Mesendoderm (in vitro differentiated cells): ENCODE measurements at regions not wholly inside any gene's neighbourhood (a gene's known extent, or its start where the extent isn't known, plus 50 kb on each side); places are given as distances from the start of the nearest gene placed in this dataset.
A peak's percentile ranks its signal among the peaks of the same experiment; 100 is the strongest.

Experiments
- DNase-seq: peaks from one replicate; pipeline ENCODE4 v3.0.0; 2013
- H2AK5ac ChIP-seq: 2 replicates; pipeline ENCODE4 v1.6.1; 2013; ENCODE audit warnings: low read length, inconsistent platforms
- H2BK120ac ChIP-seq: 2 replicates; pipeline ENCODE4 v1.6.1; 2013; ENCODE audit warnings: low read depth, mild to moderate bottlenecking, low read length, moderate library complexity, mixed read lengths
- H2BK15ac ChIP-seq: replicated peaks from 2 replicates; pipeline ENCODE4 v1.6.1; 2013; ENCODE audit warnings: low read depth, mild to moderate bottlenecking, moderate library complexity
- H2BK5ac ChIP-seq: 2 replicates; pipeline ENCODE4 v1.6.1; 2013; ENCODE audit warnings: low read length, inconsistent platforms
- H3K18ac ChIP-seq: 2 replicates; pipeline ENCODE4 v1.6.1; 2013; ENCODE audit warnings: mild to moderate bottlenecking, low read length, mixed read lengths
- H3K23ac ChIP-seq: one replicate; pipeline ENCODE4 v1.6.1; 2013; ENCODE audit warnings: low read length
- H3K27ac ChIP-seq: 2 replicates; pipeline ENCODE4 v1.5.1; 2013; ENCODE audit warnings: low read depth, mild to moderate bottlenecking, inconsistent platforms, low read length, moderate library complexity
- H3K27me3 ChIP-seq: 2 replicates; pipeline ENCODE4 v1.6.1; 2013; ENCODE audit warnings: low read length, control low read depth, mild to moderate bottlenecking, inconsistent platforms; ENCODE audit not compliant: insufficient read depth, poor library complexity
- H3K36me3 ChIP-seq: 2 replicates; pipeline ENCODE4 v1.6.1; 2013; ENCODE audit warnings: low read length, inconsistent platforms; ENCODE audit not compliant: control insufficient read depth, insufficient read depth
- H3K4ac ChIP-seq: one replicate; pipeline ENCODE4 v1.6.1; 2013; ENCODE audit warnings: low read depth, mild to moderate bottlenecking, low read length, moderate library complexity
- H3K4me1 ChIP-seq: 2 replicates; pipeline ENCODE4 v1.6.1; 2013; ENCODE audit warnings: low read depth, low read length, inconsistent platforms; ENCODE audit not compliant: control insufficient read depth
- H3K4me2 ChIP-seq: 2 replicates; pipeline ENCODE4 v1.6.1; 2013; ENCODE audit warnings: low read length
- H3K4me3 ChIP-seq: 2 replicates; pipeline ENCODE4 v1.5.1; 2013; ENCODE audit warnings: mild to moderate bottlenecking, low read length
- H3K56ac ChIP-seq: one replicate; pipeline ENCODE4 v1.6.1; 2013; ENCODE audit warnings: low read length
- H3K79me1 ChIP-seq: 2 replicates; pipeline ENCODE4 v1.6.1; 2013; ENCODE audit warnings: low read length, inconsistent platforms
- H3K79me2 ChIP-seq: 2 replicates; pipeline ENCODE4 v1.6.1; 2013; ENCODE audit warnings: mild to moderate bottlenecking, low read length; ENCODE audit not compliant: control insufficient read depth, insufficient read depth
- H3K9ac ChIP-seq: 2 replicates; pipeline ENCODE4 v1.6.1; 2013; ENCODE audit warnings: low read length, inconsistent platforms
- H4K5ac ChIP-seq: one replicate; pipeline ENCODE4 v1.6.1; 2013; ENCODE audit warnings: low read length
- H4K8ac ChIP-seq: one replicate; pipeline ENCODE4 v1.6.1; 2013; ENCODE audit warnings: low read depth, mild to moderate bottlenecking, control low read depth, low read length, moderate library complexity
- WGBS: extraction: QIAGEN DNeasy Blood & Tissue Kit; methylation state at CpG from one replicate; pipeline ENCODE4 v1.1.7; 2013; ENCODE audit warnings: low lambda C conversion rate, missing lambda C conversion rate; ENCODE audit not compliant: insufficient coverage; ENCODE audit errors: extremely low coverage; 5-methylcytosine and 5-hydroxymethylcytosine counted together

DNA sequence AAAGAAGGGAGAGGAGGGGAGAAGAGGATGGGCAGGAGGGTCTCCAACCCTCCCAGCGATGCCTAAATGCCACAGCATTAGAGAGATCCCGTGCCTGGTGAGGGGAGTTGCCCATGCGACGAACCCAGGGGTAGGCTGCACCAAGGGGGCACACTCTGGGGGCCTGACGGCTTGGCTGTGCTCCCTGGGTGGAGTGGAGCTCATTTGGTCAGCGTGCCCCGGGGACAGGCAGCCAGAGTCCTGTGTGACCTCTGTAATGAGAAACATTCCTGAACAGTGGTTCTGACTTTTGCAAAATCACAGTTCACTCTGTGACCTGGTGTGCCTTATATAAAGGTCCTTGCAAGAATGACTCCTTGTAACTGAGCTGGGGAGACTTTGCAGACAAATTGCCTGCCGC lies 205.0 kb upstream of the N4BP1 start:
- no peak overlapping the region for H3K56ac ChIP-seq
- H3K9ac ChIP-seq, result no peak overlapping the region
- no peak overlapping the region for H4K8ac ChIP-seq
- no peak overlapping the region for H2BK15ac ChIP-seq
- H3K79me2 ChIP-seq, result no peaks in the 10 kb centered on the region
- H3K79me1 ChIP-seq, result no peaks in the 10 kb centered on the region
- H2BK120ac ChIP-seq, result no peak overlapping the region
- no peak overlapping the region for H3K4me3 ChIP-seq
- no peak overlapping the region for H4K5ac ChIP-seq
- no peak for DNase-seq
- WGBS, result no CpG with 5 or more reads among the region's 8 CpGs
- no peaks in the 10 kb centered on the region for H3K36me3 ChIP-seq
- no peak overlapping the region for H3K4me2 ChIP-seq
- no peak overlapping the region for H2BK5ac ChIP-seq
- no peaks in the 10 kb centered on the region for H3K4me1 ChIP-seq
- H3K23ac ChIP-seq, result no peak overlapping the region
- no peak overlapping the region for H3K18ac ChIP-seq
- H3K4ac ChIP-seq, result no peak overlapping the region
- peaks cover 4% of the 10 kb centered on the region for H3K27me3 ChIP-seq
- H2AK5ac ChIP-seq, result no peak overlapping the region
- H3K27ac ChIP-seq, result no peak overlapping the region

DNA sequence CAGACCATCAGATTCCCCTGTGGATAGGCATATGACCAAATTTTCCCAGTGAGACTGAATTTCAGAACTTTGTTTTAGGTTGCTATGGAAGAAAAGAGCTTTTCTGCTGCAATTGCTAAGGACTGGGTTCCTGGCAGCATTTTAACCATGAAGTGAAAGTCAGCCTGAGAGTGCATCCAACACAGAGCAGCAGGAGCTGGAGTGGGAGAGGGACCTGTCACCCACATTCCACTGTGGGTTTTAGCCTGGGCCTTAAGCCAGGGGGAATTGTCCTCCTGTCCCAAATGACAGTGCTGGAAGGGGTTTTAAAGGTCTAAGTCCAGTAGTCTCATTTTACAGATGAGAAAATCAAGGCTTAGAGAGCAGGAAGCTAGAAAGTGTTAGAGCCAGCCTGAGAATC lies 203.5 kb upstream of the N4BP1 start:
- Histone ChIP-seq H4K8ac (no peak overlapping the region), H2AK5ac (no peak overlapping the region), H3K79me1 (no peaks in the 10 kb centered on the region), H3K4me3 (no peak overlapping the region), H3K79me2 (no peaks in the 10 kb centered on the region), H3K23ac (no peak overlapping the region), H3K9ac (no peak overlapping the region), H3K4me2 (no peak overlapping the region), H3K56ac (no peak overlapping the region), H4K5ac (no peak overlapping the region), H3K4me1 (no peaks in the 10 kb centered on the region), H2BK120ac (no peak overlapping the region), H2BK15ac (no peak overlapping the region), H2BK5ac (no peak overlapping the region), H3K4ac (no peak overlapping the region), H3K27ac (no peak overlapping the region), H3K18ac (no peak overlapping the region), H3K27me3 (peaks cover 9% of the 10 kb centered on the region), H3K36me3 (no peaks in the 10 kb centered on the region)
- no peak for DNase-seq

DNA sequence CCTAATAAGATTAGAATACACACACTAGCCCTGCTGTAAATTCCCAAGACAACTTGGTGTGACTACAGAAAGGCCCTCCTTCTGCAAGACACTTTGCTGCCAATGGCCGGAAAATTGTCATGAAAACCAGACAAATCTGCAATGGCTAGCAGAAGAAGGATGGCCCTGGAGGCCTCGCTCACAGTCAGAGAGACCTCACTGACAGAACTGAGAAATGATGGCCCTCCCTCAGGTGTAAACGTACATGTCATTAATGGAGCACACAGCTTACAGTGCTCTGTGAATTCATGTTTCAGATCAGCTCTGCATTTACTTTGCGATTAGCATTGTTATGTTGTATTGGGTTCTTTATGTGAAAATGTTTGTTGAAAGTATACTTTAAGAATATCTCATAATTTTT lies 202.9 kb upstream of the N4BP1 start:
- no peak for DNase-seq

DNA sequence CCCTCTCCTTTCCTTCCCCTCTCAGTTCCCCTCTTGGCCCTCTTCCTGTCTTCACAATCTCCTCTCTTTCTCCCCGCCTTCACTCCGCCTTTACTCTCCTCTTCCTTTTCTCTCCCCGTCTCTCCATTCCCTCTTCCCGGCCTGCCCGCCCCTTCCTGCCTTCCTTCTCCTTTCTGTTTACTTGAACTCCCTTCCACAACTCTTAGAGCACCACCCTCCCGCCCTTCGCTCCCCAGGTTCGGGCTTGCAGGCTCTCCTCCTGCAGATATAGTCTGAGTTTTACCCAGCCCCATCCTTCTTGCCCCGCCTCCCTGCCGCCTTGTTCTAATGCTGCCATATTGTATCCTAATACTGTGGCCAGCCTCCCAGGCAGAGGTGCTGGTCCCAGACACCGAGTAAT lies 201.5 kb upstream of the N4BP1 start:
- no peak overlapping the region for H2BK5ac ChIP-seq
- peak; percentile 49 for DNase-seq
- peaks cover 9% of the 10 kb centered on the region for H3K27me3 ChIP-seq
- peak overlapping the region; percentile 49 for H3K9ac ChIP-seq
- no peaks in the 10 kb centered on the region for H3K79me1 ChIP-seq
- H3K56ac ChIP-seq, result peak overlapping the region; percentile 66
- no peak overlapping the region for H3K18ac ChIP-seq
- H3K4ac ChIP-seq, result no peak overlapping the region
- no peak overlapping the region for H3K23ac ChIP-seq
- H3K79me2 ChIP-seq, result no peaks in the 10 kb centered on the region
- H4K8ac ChIP-seq, result no peak overlapping the region
- no peak overlapping the region for H2BK15ac ChIP-seq
- H3K27ac ChIP-seq, result no peak overlapping the region
- H2AK5ac ChIP-seq, result no peak overlapping the region
- H4K5ac ChIP-seq, result no peak overlapping the region
- WGBS, result no CpG with 5 or more reads among the region's 11 CpGs
- H3K4me3 ChIP-seq, result peak overlapping the region; percentile 19
- H3K36me3 ChIP-seq, result no peaks in the 10 kb centered on the region
- H3K4me2 ChIP-seq, result peak overlapping the region; percentile 59
- H3K4me1 ChIP-seq, result no peaks in the 10 kb centered on the region
- H2BK120ac ChIP-seq, result no peak overlapping the region

More for the DNA sequence above, 202.9 kb upstream of the N4BP1 start:
- H4K5ac ChIP-seq, result no peak overlapping the region
- no peak overlapping the region for H2AK5ac ChIP-seq
- no peaks in the 10 kb centered on the region for H3K79me1 ChIP-seq
- no peak overlapping the region for H3K4me3 ChIP-seq
- no peak overlapping the region for H2BK15ac ChIP-seq
- no peaks in the 10 kb centered on the region for H3K79me2 ChIP-seq
- H3K4me1 ChIP-seq, result no peaks in the 10 kb centered on the region
- no CpG with 5 or more reads among the region's 4 CpGs for WGBS
- H3K23ac ChIP-seq, result no peak overlapping the region
- no peak overlapping the region for H3K4ac ChIP-seq
- no peak overlapping the region for H2BK5ac ChIP-seq
- peaks cover 9% of the 10 kb centered on the region for H3K27me3 ChIP-seq
- no peaks in the 10 kb centered on the region for H3K36me3 ChIP-seq
- H3K56ac ChIP-seq, result no peak overlapping the region
- no peak overlapping the region for H3K18ac ChIP-seq
- H2BK120ac ChIP-seq, result no peak overlapping the region
- H4K8ac ChIP-seq, result no peak overlapping the region
- H3K9ac ChIP-seq, result no peak overlapping the region
- H3K27ac ChIP-seq, result no peak overlapping the region
- H3K4me2 ChIP-seq, result no peak overlapping the region

DNA sequence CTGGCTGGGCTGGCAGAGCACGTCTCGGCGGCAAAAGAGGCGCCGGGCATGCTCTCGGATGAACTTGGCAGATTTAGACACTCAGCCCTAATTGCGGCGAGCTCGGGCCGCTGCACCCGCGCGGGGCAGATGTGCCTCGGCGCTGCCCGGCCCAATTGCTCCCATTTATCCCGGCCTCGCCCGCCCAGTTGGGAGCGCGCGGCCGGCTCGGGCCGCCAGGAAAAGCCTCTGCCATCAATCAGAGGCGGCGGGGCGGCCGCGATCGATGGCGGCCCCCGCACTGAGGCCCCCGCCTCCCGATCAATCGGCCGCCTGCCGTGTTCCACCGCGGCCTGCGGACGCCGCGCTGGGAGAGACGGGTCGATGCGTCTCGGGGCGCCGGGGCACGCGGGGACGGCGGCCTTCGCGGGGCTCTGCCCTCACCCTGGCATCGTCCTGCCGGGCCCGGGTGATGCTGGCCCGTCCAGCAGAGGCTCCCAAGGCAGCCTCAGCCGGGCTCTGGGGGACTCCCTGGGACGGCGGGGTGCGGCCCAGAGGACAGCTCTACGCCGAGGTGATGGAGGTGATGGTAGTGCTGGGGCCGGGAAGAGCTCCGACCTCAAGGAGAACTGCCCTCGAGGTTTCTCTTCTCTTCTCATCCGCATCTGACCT lies 200.9 kb upstream of the N4BP1 start:
- Histone ChIP-seq H4K5ac (no peak overlapping the region), H3K23ac (no peak overlapping the region), H3K4me2 (peak overlapping the region; percentile 59), H3K27me3 (peaks cover 9% of the 10 kb centered on the region), H3K79me1 (no peaks in the 10 kb centered on the region), H3K9ac (peak overlapping the region; percentile 49), H3K36me3 (no peaks in the 10 kb centered on the region), H2BK120ac (no peak overlapping the region), H3K56ac (peak overlapping the region; percentile 71), H2BK5ac (no peak overlapping the region), H2BK15ac (no peak overlapping the region), H3K4me1 (no peaks in the 10 kb centered on the region), H3K79me2 (no peaks in the 10 kb centered on the region), H3K4ac (no peak overlapping the region), H4K8ac (no peak overlapping the region), H2AK5ac (no peak overlapping the region), H3K4me3 (peak overlapping the region; percentile 19), H3K18ac (no peak overlapping the region), H3K27ac (no peak overlapping the region)
- no CpG with 5 or more reads among the region's 70 CpGs for WGBS
- no peak for DNase-seq

DNA sequence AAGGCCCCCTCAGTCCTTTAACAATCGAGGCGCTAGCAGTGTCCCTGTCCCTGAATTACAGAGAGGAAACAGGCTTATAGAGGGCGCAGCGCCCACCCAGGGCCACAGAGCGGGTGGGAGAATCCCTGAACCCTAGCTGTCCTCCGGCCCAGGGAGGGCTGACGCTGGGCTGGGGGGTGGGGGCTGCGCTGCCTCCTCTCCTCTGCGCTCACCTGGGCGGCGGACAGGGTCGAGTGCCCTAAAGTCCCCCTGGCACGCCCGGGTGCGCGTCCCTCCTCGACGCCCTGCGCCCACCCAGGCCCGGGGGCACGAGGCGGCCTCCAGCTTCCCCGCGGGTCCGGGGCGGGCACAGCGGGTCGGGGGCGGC lies 200.4 kb upstream of the N4BP1 start:
- H3K4ac ChIP-seq, result no peak overlapping the region
- peak overlapping the region; percentile 59 for H3K4me2 ChIP-seq
- no peaks in the 10 kb centered on the region for H3K79me1 ChIP-seq
- H4K5ac ChIP-seq, result no peak overlapping the region
- no peak overlapping the region for H3K18ac ChIP-seq
- DNase-seq, result no peak
- peak overlapping the region; percentile 11 for H3K9ac ChIP-seq
- no CpG with 5 or more reads among the region's 29 CpGs for WGBS
- no peak overlapping the region for H2BK120ac ChIP-seq
- no peak overlapping the region for H3K4me3 ChIP-seq
- H3K4me1 ChIP-seq, result no peaks in the 10 kb centered on the region
- H3K56ac ChIP-seq, result peak overlapping the region; percentile 71
- H3K27ac ChIP-seq, result no peak overlapping the region
- H3K23ac ChIP-seq, result no peak overlapping the region
- H3K36me3 ChIP-seq, result no peaks in the 10 kb centered on the region
- H3K27me3 ChIP-seq, result peaks cover 9% of the 10 kb centered on the region
- H2BK15ac ChIP-seq, result no peak overlapping the region
- H2BK5ac ChIP-seq, result no peak overlapping the region
- no peak overlapping the region for H2AK5ac ChIP-seq
- H3K79me2 ChIP-seq, result no peaks in the 10 kb centered on the region
- no peak overlapping the region for H4K8ac ChIP-seq
